IPS-18a (cell line): ENCODE measurements at regions not wholly inside any gene's neighbourhood (a gene's known extent, or its start where the extent isn't known, plus 50 kb on each side); places are given as distances from the start of the nearest gene placed in this dataset.
"Not testable (repeated sequence)": the region's sequence is repeated elsewhere in the genome, so short reads cannot be mapped to it uniquely, and the experiment has no call there.

Experiments
- H3K27ac ChIP-seq: one replicate; pipeline ENCODE4 v1.5.1; 2013; ENCODE audit warnings: low read length
- H3K27me3 ChIP-seq: one replicate; pipeline ENCODE4 v1.6.1; 2013; ENCODE audit warnings: mild to moderate bottlenecking, low read length; ENCODE audit not compliant: control insufficient read depth, insufficient read depth
- H3K36me3 ChIP-seq: one replicate; pipeline ENCODE4 v1.6.1; 2013; ENCODE audit warnings: low read depth, low read length; ENCODE audit not compliant: control insufficient read depth
- H3K4me1 ChIP-seq: one replicate; pipeline ENCODE4 v1.6.1; 2013; ENCODE audit warnings: low read depth, low read length; ENCODE audit not compliant: control insufficient read depth
- H3K4me3 ChIP-seq: one replicate; pipeline ENCODE4 v1.5.1; 2013; ENCODE audit warnings: low read length
- H3K9ac ChIP-seq: one replicate; pipeline ENCODE4 v1.6.1; 2013; ENCODE audit warnings: mild to moderate bottlenecking, low read length, moderate library complexity
- H3K9me3 ChIP-seq: one replicate; pipeline ENCODE4 v1.6.1; 2013; ENCODE audit warnings: low read depth, low read length; ENCODE audit not compliant: control insufficient read depth

GRCh38 chr12:115806000-115806399 lies 471.5 kb downstream of the MED13L start:
- no peak overlapping the region for H3K9ac ChIP-seq
- H3K36me3 ChIP-seq: no peaks in the 10 kb centered on the region
- no peak overlapping the region for H3K4me3 ChIP-seq
- no peaks in the 10 kb centered on the region for H3K27me3 ChIP-seq
- no peaks in the 10 kb centered on the region for H3K9me3 ChIP-seq
- H3K27ac ChIP-seq: no peak overlapping the region
- H3K4me1 ChIP-seq: no peaks in the 10 kb centered on the region

GRCh38 chr12:115802767-115803166 lies 474.7 kb downstream of the MED13L start:
- Histone ChIP-seq H3K36me3 (no peaks in the 10 kb centered on the region), H3K4me1 (no peaks in the 10 kb centered on the region), H3K9ac (no peak overlapping the region), H3K4me3 (no peak overlapping the region), H3K27me3 (no peaks in the 10 kb centered on the region), H3K27ac (no peak overlapping the region), H3K9me3 (no peaks in the 10 kb centered on the region)

GRCh38 chr12:115801871-115802270 lies 475.6 kb downstream of the MED13L start:
- Histone ChIP-seq H3K4me3 (no peak overlapping the region), H3K4me1 (no peaks in the 10 kb centered on the region), H3K27me3 (no peaks in the 10 kb centered on the region), H3K9ac (no peak overlapping the region), H3K27ac (no peak overlapping the region), H3K36me3 (no peaks in the 10 kb centered on the region), H3K9me3 (no peaks in the 10 kb centered on the region)

GRCh38 chr12:115799610-115800009 lies 477.9 kb downstream of the MED13L start:
- no peak overlapping the region for H3K27ac ChIP-seq
- H3K9ac ChIP-seq: no peak overlapping the region
- no peaks in the 10 kb centered on the region for H3K4me1 ChIP-seq
- H3K9me3 ChIP-seq: no peaks in the 10 kb centered on the region
- no peaks in the 10 kb centered on the region for H3K36me3 ChIP-seq
- H3K27me3 ChIP-seq: no peaks in the 10 kb centered on the region
- H3K4me3 ChIP-seq: no peak overlapping the region

- Histone ChIP-seq H3K27ac (no peak overlapping the region), H3K9me3 (no peaks in the 10 kb centered on the region), H3K9ac (no peak overlapping the region), H3K36me3 (no peaks in the 10 kb centered on the region), H3K4me1 (no peaks in the 10 kb centered on the region), H3K27me3 (no peaks in the 10 kb centered on the region), H3K4me3 (no peak overlapping the region)
These were observed 479.1 kb downstream of the MED13L start for GRCh38 chr12:115798309-115798917.

- Histone ChIP-seq H3K4me3 (no peak overlapping the region), H3K36me3 (no peaks in the 10 kb centered on the region), H3K9me3 (no peaks in the 10 kb centered on the region), H3K27ac (no peak overlapping the region), H3K27me3 (no peaks in the 10 kb centered on the region), H3K9ac (no peak overlapping the region), H3K4me1 (peaks cover 5% of the 10 kb centered on the region)
These were observed 482.8 kb downstream of the MED13L start for GRCh38 chr12:115794659-115795081.

- peaks cover 5% of the 10 kb centered on the region for H3K4me1 ChIP-seq
- H3K27ac ChIP-seq: no peak overlapping the region
- H3K27me3 ChIP-seq: no peaks in the 10 kb centered on the region
- no peak overlapping the region for H3K9ac ChIP-seq
- H3K36me3 ChIP-seq: no peaks in the 10 kb centered on the region
- H3K4me3 ChIP-seq: no peak overlapping the region
- H3K9me3 ChIP-seq: no peaks in the 10 kb centered on the region
These were observed 486.2 kb downstream of the MED13L start for GRCh38 chr12:115791331-115791730.

- Histone ChIP-seq H3K27ac (no peak overlapping the region), H3K36me3 (no peaks in the 10 kb centered on the region), H3K9ac (no peak overlapping the region), H3K9me3 (no peaks in the 10 kb centered on the region), H3K4me3 (no peak overlapping the region), H3K4me1 (peaks cover 5% of the 10 kb centered on the region), H3K27me3 (no peaks in the 10 kb centered on the region)
These were observed 487.0 kb downstream of the MED13L start for GRCh38 chr12:115790526-115790925.

GRCh38 chr12:115786490-115786889 lies 491.0 kb downstream of the MED13L start:
- H3K27ac ChIP-seq, H3K36me3 ChIP-seq, H3K4me3 ChIP-seq, H3K4me1 ChIP-seq, H3K9ac ChIP-seq, H3K9me3 ChIP-seq, H3K27me3 ChIP-seq: not testable (repeated sequence)

- Histone ChIP-seq H3K9ac (no peak overlapping the region), H3K36me3 (no peaks in the 10 kb centered on the region), H3K27ac (no peak overlapping the region), H3K27me3 (no peaks in the 10 kb centered on the region), H3K4me1 (peaks cover 5% of the 10 kb centered on the region), H3K4me3 (no peak overlapping the region), H3K9me3 (no peaks in the 10 kb centered on the region)
These were observed 491.9 kb downstream of the MED13L start for GRCh38 chr12:115785548-115785947.

GRCh38 chr12:115776399-115776798 lies 501.1 kb downstream of the MED13L start:
- H3K9me3 ChIP-seq: no peaks in the 10 kb centered on the region
- no peak overlapping the region for H3K4me3 ChIP-seq
- no peak overlapping the region for H3K27ac ChIP-seq
- H3K27me3 ChIP-seq: no peaks in the 10 kb centered on the region
- no peaks in the 10 kb centered on the region for H3K36me3 ChIP-seq
- H3K4me1 ChIP-seq: no peaks in the 10 kb centered on the region
- no peak overlapping the region for H3K9ac ChIP-seq

GRCh38 chr12:115774148-115774895 lies 503.2 kb downstream of the MED13L start:
- no peaks in the 10 kb centered on the region for H3K9me3 ChIP-seq
- H3K4me3 ChIP-seq: no peak overlapping the region
- no peaks in the 10 kb centered on the region for H3K27me3 ChIP-seq
- no peaks in the 10 kb centered on the region for H3K36me3 ChIP-seq
- H3K4me1 ChIP-seq: no peaks in the 10 kb centered on the region
- H3K27ac ChIP-seq: no peak overlapping the region
- H3K9ac ChIP-seq: no peak overlapping the region
